Sigmoid colon (tissue), 3 donors: ENCODE measurements at regions not wholly inside any gene's neighbourhood (a gene's known extent, or its start where the extent isn't known, plus 50 kb on each side); places are given as distances from the start of the nearest gene placed in this dataset.

Experiments used
- POLR2A ChIP-seq, 2 donors: fragments of 450-650 bp; IDR thresholded peaks; one replicate each; pipeline ENCODE4 v1.6.1; 2016; ENCODE audit warnings: antibody characterized with exemption in 2 of 2, mild to moderate bottlenecking in 2 of 2, moderate library complexity in 2 of 2
- TF ChIP-seq, protein P1 (sequence below), 4 experiments: fragments of 450-650 bp in 3 of 4; fragments of 200-600 bp in 1 of 4; IDR thresholded peaks; one replicate each; pipeline ENCODE4 v1.5.1; 2016 to 2019; ENCODE audit warnings: antibody characterized with exemption in 4 of 4, mild to moderate bottlenecking in 3 of 4, moderate library complexity in 2 of 4

DNA sequence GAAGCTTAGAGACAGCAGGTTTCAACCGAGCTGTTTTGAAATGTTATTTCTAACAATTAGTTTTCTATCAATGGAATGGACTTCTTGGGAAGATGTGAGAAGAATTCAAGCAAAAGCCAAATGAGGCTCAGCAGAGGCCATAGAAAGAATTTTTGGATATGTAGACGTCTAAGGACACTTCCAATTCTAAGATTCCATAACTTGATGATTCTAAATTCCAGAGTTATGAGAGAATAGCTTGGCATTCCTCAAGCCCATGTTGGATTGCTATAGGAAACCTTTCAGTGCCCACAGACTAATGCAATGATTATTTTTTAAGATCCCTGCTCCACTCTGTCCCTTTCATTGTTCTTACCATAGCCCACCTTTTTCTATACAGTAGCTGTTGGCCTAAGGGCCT, 77.2 kb upstream of the PALS2 start:
- TF ChIP-seq, protein P1, sequence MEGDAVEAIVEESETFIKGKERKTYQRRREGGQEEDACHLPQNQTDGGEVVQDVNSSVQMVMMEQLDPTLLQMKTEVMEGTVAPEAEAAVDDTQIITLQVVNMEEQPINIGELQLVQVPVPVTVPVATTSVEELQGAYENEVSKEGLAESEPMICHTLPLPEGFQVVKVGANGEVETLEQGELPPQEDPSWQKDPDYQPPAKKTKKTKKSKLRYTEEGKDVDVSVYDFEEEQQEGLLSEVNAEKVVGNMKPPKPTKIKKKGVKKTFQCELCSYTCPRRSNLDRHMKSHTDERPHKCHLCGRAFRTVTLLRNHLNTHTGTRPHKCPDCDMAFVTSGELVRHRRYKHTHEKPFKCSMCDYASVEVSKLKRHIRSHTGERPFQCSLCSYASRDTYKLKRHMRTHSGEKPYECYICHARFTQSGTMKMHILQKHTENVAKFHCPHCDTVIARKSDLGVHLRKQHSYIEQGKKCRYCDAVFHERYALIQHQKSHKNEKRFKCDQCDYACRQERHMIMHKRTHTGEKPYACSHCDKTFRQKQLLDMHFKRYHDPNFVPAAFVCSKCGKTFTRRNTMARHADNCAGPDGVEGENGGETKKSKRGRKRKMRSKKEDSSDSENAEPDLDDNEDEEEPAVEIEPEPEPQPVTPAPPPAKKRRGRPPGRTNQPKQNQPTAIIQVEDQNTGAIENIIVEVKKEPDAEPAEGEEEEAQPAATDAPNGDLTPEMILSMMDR (IDR thresholded peaks at IDR 0.05): no peak
- TF ChIP-seq POLR2A (IDR thresholded peaks at IDR 0.05): no peak
